ENCODE measurements at regions not wholly inside any gene's neighbourhood (a gene's known extent, or its start where the extent isn't known, plus 50 kb on each side); places are given as distances from the start of the nearest gene placed in this dataset.
"Not testable (repeated sequence)": the region's sequence is repeated elsewhere in the genome, so short reads cannot be mapped to it uniquely, and the experiment has no call there.

- DNase-seq (ENCODE audit: low read depth in 2 of 3, low spot score in 2 of 3), result no peak
Measured at GRCh38 chr18:43789234-43790000, 512.1 kb upstream of the SYT4 start.

- no peak for DNase-seq (ENCODE audit: low read depth in 2 of 3, low spot score in 2 of 3)
Measured at GRCh38 chr18:43793910-43794309, 516.6 kb upstream of the SYT4 start.

GRCh38 chr18:43794363-43794762 lies 517.1 kb upstream of the SYT4 start:
- DNase-seq (ENCODE audit: low read depth in 2 of 3, low spot score in 2 of 3), result no peak

- DNase-seq (ENCODE audit: low read depth in 2 of 3, low spot score in 2 of 3), result no peak
Measured at GRCh38 chr18:43797347-43797746, 520.1 kb upstream of the SYT4 start.

- DNase-seq (ENCODE audit: low read depth in 2 of 3, low spot score in 2 of 3), result no peak
Measured at GRCh38 chr18:43800584-43800983, 523.3 kb upstream of the SYT4 start.

- DNase-seq (ENCODE audit: low read depth in 2 of 3, low spot score in 2 of 3), result no peak
Measured at GRCh38 chr18:43805646-43806194, 528.4 kb upstream of the SYT4 start.

GRCh38 chr18:43812627-43813026 lies 535.3 kb upstream of the SYT4 start:
- no peak for DNase-seq (ENCODE audit: low read depth in 2 of 3, low spot score in 2 of 3)

- DNase-seq (ENCODE audit: low read depth in 2 of 3, low spot score in 2 of 3), result no peak
Measured at GRCh38 chr18:43819397-43819796, 542.1 kb upstream of the SYT4 start.

- DNase-seq (ENCODE audit: low read depth in 2 of 3, low spot score in 2 of 3), result no peak
Measured at GRCh38 chr18:43819873-43820272, 542.6 kb upstream of the SYT4 start.

- no peak for DNase-seq (ENCODE audit: low read depth in 2 of 3, low spot score in 2 of 3)
Measured at GRCh38 chr18:43825768-43826167, 548.5 kb upstream of the SYT4 start.

GRCh38 chr18:43826215-43826614 lies 548.9 kb upstream of the SYT4 start:
- no peak for DNase-seq (ENCODE audit: low read depth in 2 of 3, low spot score in 2 of 3)

GRCh38 chr18:43827311-43827710 lies 550.0 kb upstream of the SYT4 start:
- DNase-seq (ENCODE audit: low read depth in 2 of 3, low spot score in 2 of 3), result no peak

GRCh38 chr18:43830303-43830702 lies 553.0 kb upstream of the SYT4 start:
- DNase-seq (ENCODE audit: low read depth in 2 of 3, low spot score in 2 of 3), result no peak

- no peak for DNase-seq (ENCODE audit: low read depth in 2 of 3, low spot score in 2 of 3)
Measured at GRCh38 chr18:43830947-43831346, 553.7 kb upstream of the SYT4 start.

GRCh38 chr18:43846299-43846698 lies 569.0 kb upstream of the SYT4 start:
- no peak for DNase-seq (ENCODE audit: low read depth in 2 of 3, low spot score in 2 of 3)

- no peak for DNase-seq (ENCODE audit: low read depth in 2 of 3, low spot score in 2 of 3)
Measured at GRCh38 chr18:43847164-43848091, 570.1 kb upstream of the SYT4 start.

- DNase-seq (ENCODE audit: low read depth in 2 of 3, low spot score in 2 of 3), result not testable (repeated sequence)
Measured at GRCh38 chr18:43849831-43850230, 572.5 kb upstream of the SYT4 start.

- no peak for DNase-seq (ENCODE audit: low read depth in 2 of 3, low spot score in 2 of 3)
Measured at GRCh38 chr18:43855376-43855775, 578.1 kb upstream of the SYT4 start.

GRCh38 chr18:43863180-43863579 lies 585.9 kb upstream of the SYT4 start:
- DNase-seq (ENCODE audit: low read depth in 2 of 3, low spot score in 2 of 3), result no peak

- DNase-seq (ENCODE audit: low read depth in 2 of 3, low spot score in 2 of 3), result no peak
Measured at GRCh38 chr18:43866696-43867095, 589.4 kb upstream of the SYT4 start.

GRCh38 chr18:43868497-43868995 lies 591.3 kb upstream of the SYT4 start:
- DNase-seq (ENCODE audit: low read depth in 2 of 3, low spot score in 2 of 3), result no peak

Data from hematopoietic multipotent progenitor cell (in vitro differentiated cells).